Endothelial cell of umbilical vein (primary cell): ENCODE measurements at regions not wholly inside any gene's neighbourhood (a gene's known extent, or its start where the extent isn't known, plus 50 kb on each side); places are given as distances from the start of the nearest gene placed in this dataset.

Experiments
- EZH2 ChIP-seq: IDR thresholded peaks from 2 replicates; pipeline ENCODE4 v1.6.1; 2012; ENCODE audit warnings: borderline replicate concordance, low read depth, mild to moderate bottlenecking, moderate library complexity, low read length, inconsistent platforms; ENCODE audit not compliant: severe bottlenecking
- FOS ChIP-seq: IDR thresholded peaks from 2 replicates; pipeline ENCODE4 v1.6.1; 2011; ENCODE audit warnings: mild to moderate bottlenecking, low read length, moderate library complexity, borderline replicate concordance; ENCODE audit not compliant: insufficient read depth
- GATA2 ChIP-seq: IDR thresholded peaks from 2 replicates; pipeline ENCODE4 v1.7.0; 2011; ENCODE audit warnings: low read depth, mild to moderate bottlenecking, moderate library complexity, mixed read lengths, low read length; ENCODE audit not compliant: insufficient read length, insufficient read depth
- POLR2A ChIP-seq: IDR thresholded peaks from 2 replicates; pipeline ENCODE4 v1.6.1; 2012; ENCODE audit warnings: low read depth, mild to moderate bottlenecking, control low read depth, low read length
- POLR2AphosphoS5 ChIP-seq: IDR thresholded peaks from 2 replicates; pipeline ENCODE4 v1.6.1; 2012; ENCODE audit warnings: low read depth, mild to moderate bottlenecking, control low read depth, low read length, moderate library complexity; ENCODE audit not compliant: insufficient read depth
- TF ChIP-seq, protein P1 (sequence below), 2 donors: IDR thresholded peaks; 1 replicate in 1 of 2; 2 replicates in 1 of 2; pipeline ENCODE4 v1.5.1; 2011; ENCODE audit warnings: low read length in 2 of 2, mild to moderate bottlenecking in 2 of 2, moderate library complexity in 2 of 2, control low read depth in 1 of 2, inconsistent platforms in 1 of 2, low read depth in 1 of 2; ENCODE audit not compliant: insufficient read depth in 1 of 2; ENCODE audit errors: extremely low read depth in 1 of 2
- TF ChIP-seq, protein P2 (sequence below): IDR thresholded peaks from 2 replicates; pipeline ENCODE4 v1.6.1; 2011; ENCODE audit not compliant: insufficient read depth, insufficient read length

DNA sequence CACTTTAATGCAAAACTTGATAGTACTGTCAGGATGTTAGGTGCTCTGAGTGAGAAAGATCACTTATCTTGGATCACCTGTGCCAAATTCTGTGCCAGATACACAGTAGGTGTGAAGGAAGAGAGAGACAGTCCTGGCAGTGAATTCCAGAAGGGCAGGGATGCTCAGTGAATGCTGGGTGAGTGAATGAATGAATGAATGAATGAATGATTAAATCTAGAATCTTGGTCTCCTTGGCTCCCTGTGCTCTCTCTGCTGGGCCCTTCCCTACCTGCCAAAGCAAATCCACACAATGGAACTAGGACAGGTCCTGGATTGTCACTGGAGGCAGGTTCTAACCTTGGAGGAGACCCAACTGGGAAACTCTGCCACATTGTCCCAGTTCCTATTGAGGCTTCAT is 117.5 kb upstream of the CXCL14 start:
- no peak for TF ChIP-seq EZH2
- no peak for TF ChIP-seq POLR2AphosphoS5
- TF ChIP-seq, protein P1, sequence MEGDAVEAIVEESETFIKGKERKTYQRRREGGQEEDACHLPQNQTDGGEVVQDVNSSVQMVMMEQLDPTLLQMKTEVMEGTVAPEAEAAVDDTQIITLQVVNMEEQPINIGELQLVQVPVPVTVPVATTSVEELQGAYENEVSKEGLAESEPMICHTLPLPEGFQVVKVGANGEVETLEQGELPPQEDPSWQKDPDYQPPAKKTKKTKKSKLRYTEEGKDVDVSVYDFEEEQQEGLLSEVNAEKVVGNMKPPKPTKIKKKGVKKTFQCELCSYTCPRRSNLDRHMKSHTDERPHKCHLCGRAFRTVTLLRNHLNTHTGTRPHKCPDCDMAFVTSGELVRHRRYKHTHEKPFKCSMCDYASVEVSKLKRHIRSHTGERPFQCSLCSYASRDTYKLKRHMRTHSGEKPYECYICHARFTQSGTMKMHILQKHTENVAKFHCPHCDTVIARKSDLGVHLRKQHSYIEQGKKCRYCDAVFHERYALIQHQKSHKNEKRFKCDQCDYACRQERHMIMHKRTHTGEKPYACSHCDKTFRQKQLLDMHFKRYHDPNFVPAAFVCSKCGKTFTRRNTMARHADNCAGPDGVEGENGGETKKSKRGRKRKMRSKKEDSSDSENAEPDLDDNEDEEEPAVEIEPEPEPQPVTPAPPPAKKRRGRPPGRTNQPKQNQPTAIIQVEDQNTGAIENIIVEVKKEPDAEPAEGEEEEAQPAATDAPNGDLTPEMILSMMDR (IDR thresholded peaks at IDR 0.05; ENCODE audit: extremely low read depth in 1 of 2, insufficient read depth in 1 of 2, low read depth in 1 of 2, low read length in 2 of 2): no peak
- no peak for TF ChIP-seq POLR2A
- TF ChIP-seq, protein P2, sequence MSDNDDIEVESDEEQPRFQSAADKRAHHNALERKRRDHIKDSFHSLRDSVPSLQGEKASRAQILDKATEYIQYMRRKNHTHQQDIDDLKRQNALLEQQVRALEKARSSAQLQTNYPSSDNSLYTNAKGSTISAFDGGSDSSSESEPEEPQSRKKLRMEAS: no peak
- TF ChIP-seq FOS: no peak
- TF ChIP-seq GATA2: no peak
